ENCODE measurements at regions not wholly inside any gene's neighbourhood (a gene's known extent, or its start where the extent isn't known, plus 50 kb on each side); places are given as distances from the start of the nearest gene placed in this dataset.

DNA sequence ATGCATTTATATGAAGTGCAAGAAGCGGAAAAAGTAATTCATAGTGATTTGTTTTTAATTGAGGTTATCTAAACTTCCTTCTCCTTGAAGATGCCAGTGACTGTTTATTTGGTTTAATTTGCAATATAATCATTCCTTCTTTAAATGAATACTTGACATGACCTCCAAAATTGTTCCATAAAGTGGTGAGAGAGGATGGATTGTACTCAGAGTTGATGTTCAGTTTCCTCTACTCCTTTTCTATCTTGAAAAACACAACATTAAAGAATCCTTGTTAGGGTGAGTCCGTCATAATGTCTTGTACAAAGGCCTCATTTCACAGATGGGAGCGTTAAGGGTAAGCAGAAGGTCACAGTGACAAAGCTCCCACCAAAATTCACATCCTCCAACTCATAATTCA, 756.1 kb upstream of the KLHL29 start:
- H3K36me3 ChIP-seq: no peaks in the 10 kb centered on the region
- no peak overlapping the region for H3K4me3 ChIP-seq
- H3K27me3 ChIP-seq: no peaks in the 10 kb centered on the region
- H3K27ac ChIP-seq: no peak overlapping the region
- intact Hi-C loops (cut with DNase I): no loop called here
- no peaks in the 10 kb centered on the region for H3K9me3 ChIP-seq
- WGBS, 3 donors: 70 to 76% (median 71%) methylated on average over 3 of the region's 3 CpGs
- DNase-seq: no peak
- TF ChIP-seq EP300 (IDR thresholded peaks at IDR 0.05): no peak
- TF ChIP-seq, protein P1, sequence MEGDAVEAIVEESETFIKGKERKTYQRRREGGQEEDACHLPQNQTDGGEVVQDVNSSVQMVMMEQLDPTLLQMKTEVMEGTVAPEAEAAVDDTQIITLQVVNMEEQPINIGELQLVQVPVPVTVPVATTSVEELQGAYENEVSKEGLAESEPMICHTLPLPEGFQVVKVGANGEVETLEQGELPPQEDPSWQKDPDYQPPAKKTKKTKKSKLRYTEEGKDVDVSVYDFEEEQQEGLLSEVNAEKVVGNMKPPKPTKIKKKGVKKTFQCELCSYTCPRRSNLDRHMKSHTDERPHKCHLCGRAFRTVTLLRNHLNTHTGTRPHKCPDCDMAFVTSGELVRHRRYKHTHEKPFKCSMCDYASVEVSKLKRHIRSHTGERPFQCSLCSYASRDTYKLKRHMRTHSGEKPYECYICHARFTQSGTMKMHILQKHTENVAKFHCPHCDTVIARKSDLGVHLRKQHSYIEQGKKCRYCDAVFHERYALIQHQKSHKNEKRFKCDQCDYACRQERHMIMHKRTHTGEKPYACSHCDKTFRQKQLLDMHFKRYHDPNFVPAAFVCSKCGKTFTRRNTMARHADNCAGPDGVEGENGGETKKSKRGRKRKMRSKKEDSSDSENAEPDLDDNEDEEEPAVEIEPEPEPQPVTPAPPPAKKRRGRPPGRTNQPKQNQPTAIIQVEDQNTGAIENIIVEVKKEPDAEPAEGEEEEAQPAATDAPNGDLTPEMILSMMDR (IDR thresholded peaks at IDR 0.05): no peak
- no peak for TF ChIP-seq POLR2A (IDR thresholded peaks at IDR 0.05)
- H3K4me1 ChIP-seq (ENCODE audit: insufficient read depth): no peaks in the 10 kb centered on the region

DNA sequence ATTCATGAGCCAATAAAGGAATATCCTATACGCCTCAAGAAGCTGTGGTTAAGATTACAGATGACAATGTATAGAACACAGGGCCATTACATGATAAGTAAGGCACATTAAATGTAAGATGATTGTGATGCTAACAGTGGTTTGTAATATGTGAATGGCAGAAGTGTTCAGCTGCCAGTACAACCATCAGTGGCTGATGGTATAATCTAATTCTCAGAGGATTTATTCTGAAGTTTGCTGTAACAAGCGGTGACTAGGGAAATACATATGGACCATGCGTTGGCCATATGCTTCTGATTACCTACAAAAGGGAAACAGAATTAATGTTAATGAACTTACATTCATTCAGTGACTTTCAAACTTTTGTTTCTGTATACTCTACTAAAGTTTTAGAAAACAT, 750.8 kb upstream of the KLHL29 start:
- intact Hi-C loops (cut with DNase I): no loop called here
- no peaks in the 10 kb centered on the region for H3K27me3 ChIP-seq
- no peak for DNase-seq
- no peak overlapping the region for H3K27ac ChIP-seq
- 84 to 92% (median 87%) methylated on average over 3 of the region's 3 CpGs for WGBS, 3 donors
- H3K36me3 ChIP-seq: no peaks in the 10 kb centered on the region
- TF ChIP-seq, protein P1 (IDR thresholded peaks at IDR 0.05): no peak
- TF ChIP-seq POLR2A (IDR thresholded peaks at IDR 0.05) (no peak), EP300 (IDR thresholded peaks at IDR 0.05) (no peak)
- H3K9me3 ChIP-seq: no peaks in the 10 kb centered on the region
- no peak overlapping the region for H3K4me3 ChIP-seq
- H3K4me1 ChIP-seq (ENCODE audit: insufficient read depth): no peaks in the 10 kb centered on the region

DNA sequence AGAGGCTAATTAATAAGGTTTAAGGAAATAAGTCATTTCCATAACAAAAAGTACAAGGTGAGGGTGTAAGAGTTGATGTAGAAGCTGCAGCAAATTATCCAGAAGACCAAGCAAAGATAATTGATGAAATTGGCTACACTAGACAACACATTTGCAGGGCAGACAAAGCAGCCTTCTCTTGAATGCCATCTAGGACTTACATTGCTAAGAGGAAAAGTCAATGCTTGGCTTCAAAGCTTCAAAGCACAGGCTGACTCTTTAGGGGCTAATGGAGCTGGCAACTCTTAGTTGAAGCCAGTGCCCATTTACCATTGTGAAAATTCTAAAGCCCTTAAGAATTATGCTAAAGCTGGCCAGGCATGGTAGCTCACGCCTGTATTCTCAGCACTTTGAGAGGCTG, 728.6 kb upstream of the KLHL29 start:
- TF ChIP-seq EP300 (IDR thresholded peaks at IDR 0.05): no peak
- TF ChIP-seq, protein P1 (IDR thresholded peaks at IDR 0.05): no peak
- no peak for TF ChIP-seq POLR2A (IDR thresholded peaks at IDR 0.05)
- no peaks in the 10 kb centered on the region for H3K36me3 ChIP-seq
- 71 to 92% (median 87%) methylated on average over 1 of the region's 1 CpG for WGBS, 3 donors
- no peaks in the 10 kb centered on the region for H3K9me3 ChIP-seq
- no peaks in the 10 kb centered on the region for H3K4me1 ChIP-seq (ENCODE audit: insufficient read depth)
- H3K27ac ChIP-seq: no peak overlapping the region
- DNase-seq: no peak
- H3K27me3 ChIP-seq: no peaks in the 10 kb centered on the region
- H3K4me3 ChIP-seq: no peak overlapping the region
- intact Hi-C loops (cut with DNase I): no loop called here

DNA sequence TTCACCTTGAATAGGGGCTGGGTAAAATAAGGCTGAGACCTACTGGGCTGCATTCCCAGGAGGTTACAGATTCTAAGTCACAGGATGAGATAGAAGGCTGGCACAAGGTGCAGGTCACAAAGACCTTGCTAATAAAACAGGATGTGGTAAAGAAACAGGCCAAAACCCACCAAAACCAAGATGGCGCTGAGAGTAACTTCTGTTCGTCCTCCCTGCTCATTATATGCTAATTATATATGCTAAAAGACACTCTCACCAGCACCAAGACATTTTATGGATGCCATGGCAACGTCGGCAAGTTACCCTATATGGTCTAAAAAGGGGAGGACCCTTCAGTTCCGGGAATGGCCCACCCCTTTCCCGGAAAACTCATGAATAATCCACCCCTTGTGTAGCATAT, 711.5 kb upstream of the KLHL29 start:
- no peak for DNase-seq
- H3K27ac ChIP-seq: no peak overlapping the region
- no peaks in the 10 kb centered on the region for H3K4me1 ChIP-seq (ENCODE audit: insufficient read depth)
- no peaks in the 10 kb centered on the region for H3K27me3 ChIP-seq
- intact Hi-C loops (cut with DNase I): no loop called here
- no peak for TF ChIP-seq EP300 (IDR thresholded peaks at IDR 0.05)
- no peak for TF ChIP-seq POLR2A (IDR thresholded peaks at IDR 0.05)
- TF ChIP-seq, protein P1 (IDR thresholded peaks at IDR 0.05): no peak
- no peaks in the 10 kb centered on the region for H3K9me3 ChIP-seq
- H3K36me3 ChIP-seq: no peaks in the 10 kb centered on the region
- 71 to 81% (median 75%) methylated on average over 6 of the region's 6 CpGs for WGBS, 3 donors
- no peak overlapping the region for H3K4me3 ChIP-seq

DNA sequence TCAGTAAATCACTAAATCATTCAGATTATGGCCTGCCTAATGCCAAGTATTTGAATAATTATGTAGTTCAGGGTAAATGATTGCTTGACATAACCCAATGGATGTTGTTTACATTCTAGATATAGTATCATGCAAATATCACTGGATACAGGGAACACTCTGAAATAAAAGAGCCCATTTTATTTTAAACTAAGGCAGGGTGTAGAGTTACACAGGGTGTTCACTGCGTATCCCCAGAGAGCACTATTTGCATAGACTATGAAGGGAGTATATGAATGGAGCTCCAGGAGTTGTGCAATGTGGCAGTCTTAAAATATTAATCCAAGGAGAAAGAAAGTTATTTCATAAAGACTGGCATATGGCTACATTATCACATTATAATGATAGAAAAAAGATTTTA, 701.1 kb upstream of the KLHL29 start:
- Histone ChIP-seq H3K36me3 (no peaks in the 10 kb centered on the region), H3K27ac (no peak overlapping the region), H3K4me3 (no peak overlapping the region), H3K27me3 (no peaks in the 10 kb centered on the region), H3K9me3 (no peaks in the 10 kb centered on the region), H3K4me1 (ENCODE audit: insufficient read depth) (no peaks in the 10 kb centered on the region)
- TF ChIP-seq, protein P1 (IDR thresholded peaks at IDR 0.05): no peak
- TF ChIP-seq EP300 (IDR thresholded peaks at IDR 0.05): no peak
- TF ChIP-seq POLR2A (IDR thresholded peaks at IDR 0.05): no peak
- intact Hi-C loops (cut with DNase I): no loop called here
- 25 to 42% (median 34%) methylated on average over 1 of the region's 1 CpG for WGBS, 3 donors
- no peak for DNase-seq

Data from ovary (tissue), 7 donors.